GM13976 (cell line): ENCODE measurements at regions not wholly inside any gene's neighbourhood (a gene's known extent, or its start where the extent isn't known, plus 50 kb on each side); places are given as distances from the start of the nearest gene placed in this dataset.

Experiments used
- DNase-seq: peaks from one replicate; pipeline ENCODE4 v3.0.0; 2012; ENCODE audit warnings: low spot score
- CTCF ChIP-seq: IDR thresholded peaks from 2 replicates; pipeline ENCODE4 v1.5.1; 2012; ENCODE audit warnings: borderline replicate concordance, mild to moderate bottlenecking; ENCODE audit not compliant: insufficient read depth; ENCODE audit errors: extremely low read depth, missing control alignments, control extremely low read depth
- in situ Hi-C: fragments of 300-500 bp; cut with MboI; formaldehyde crosslinking; loops from one replicate; pipeline ENCODE4 v1.12.0; 2022; ENCODE audit warnings: low sequenced_read_pairs, mixed read lengths, inconsistent platforms; ENCODE audit not compliant: unreplicated experiment

- in situ Hi-C loops = no loop called here
- no peak for DNase-seq
- no peak for TF ChIP-seq CTCF
Measured at GRCh38 chr6:21826023-21826422, 232.5 kb downstream of the SOX4 start.

- TF ChIP-seq CTCF = no peak
- DNase-seq = no peak
- in situ Hi-C loops = no loop called here
Measured at GRCh38 chr6:21826904-21827303, 233.4 kb downstream of the SOX4 start.

- no peak for TF ChIP-seq CTCF
- DNase-seq = no peak
- in situ Hi-C loops = no loop called here
Measured at GRCh38 chr6:21827425-21828202, 234.1 kb downstream of the SOX4 start.

- in situ Hi-C loops = no loop called here
- no peak for DNase-seq
Measured at GRCh38 chr6:21828704-21829103, 235.2 kb downstream of the SOX4 start.

GRCh38 chr6:21829126-21829525, 235.6 kb downstream of the SOX4 start:
- no peak for TF ChIP-seq CTCF
- DNase-seq = no peak
- in situ Hi-C loops = no loop called here

More at GRCh38 chr6:21828704-21829103, 235.2 kb downstream of the SOX4 start:
- no peak for TF ChIP-seq CTCF

GRCh38 chr6:21831521-21832291, 238.2 kb downstream of the SOX4 start:
- no peak for TF ChIP-seq CTCF
- in situ Hi-C loops = no loop called here

More at GRCh38 chr6:21831521-21832291, 238.2 kb downstream of the SOX4 start:
- no peak for DNase-seq
